PC-9 (cell line): ENCODE measurements at regions not wholly inside any gene's neighbourhood (a gene's known extent, or its start where the extent isn't known, plus 50 kb on each side); places are given as distances from the start of the nearest gene placed in this dataset.
"Not testable (repeated sequence)": the region's sequence is repeated elsewhere in the genome, so short reads cannot be mapped to it uniquely, and the experiment has no call there.

Experiments used
- BruUV-seq: library from RNA; stranded (reverse); fragments of 400-500 nt; replicated peaks from 2 replicates; lab custom pipeline; 2021; lab: Mats Ljungman, UMichigan
- CTCF ChIA-PET: fragments of 300-600 bp; sonication (Branson Sonifier 250); formaldehyde crosslinking; loops from one replicate; lab custom pipeline; 2022; ENCODE audit warnings: antibody characterized with exemption; lab: Charles Lee
- POLR2A ChIA-PET: fragments of 300-600 bp; sonication (Branson Sonifier 250); formaldehyde crosslinking; loops from one replicate; lab custom pipeline; 2022; ENCODE audit warnings: antibody characterized with exemption; ENCODE audit not compliant: unreplicated experiment; lab: Charles Lee
- DNase-seq, 2 experiments: peaks; one replicate each; pipeline versions ENCODE4 v3.0.0 to v3.0.0-alpha.2; 2015 to 2022; ENCODE audit warnings: mixed read lengths in 1 of 2
- H2AFZ ChIP-seq: fragments of 200-600 bp; sonication (generic); 2 replicates; pipeline ENCODE4 v1.8.1; 2017; ENCODE audit warnings: antibody characterized with exemption
- H3F3A ChIP-seq: fragments of 200-600 bp; sonication (generic); 2 replicates; pipeline ENCODE4 v1.8.1; 2017; ENCODE audit warnings: antibody characterized with exemption, mild to moderate bottlenecking, low read depth; ENCODE audit not compliant: insufficient read depth
- H3K27ac ChIP-seq: fragments of 200-600 bp; sonication (generic); 2 replicates; pipeline ENCODE4 v1.6.1; 2016; ENCODE audit warnings: mixed run types
- H3K27me3 ChIP-seq: fragments of 200-600 bp; sonication (generic); 2 replicates; pipeline ENCODE4 v1.6.1; 2016; ENCODE audit warnings: low read depth, mixed run types; ENCODE audit not compliant: insufficient read depth
- H3K36me3 ChIP-seq: fragments of 200-600 bp; sonication (generic); 2 replicates; pipeline ENCODE4 v1.6.1; 2016; ENCODE audit warnings: low read depth, mixed run types
- H3K4me1 ChIP-seq: fragments of 200-600 bp; sonication (generic); replicated peaks from 2 replicates; pipeline ENCODE4 v1.6.1; 2016; ENCODE audit warnings: mixed run types; ENCODE audit not compliant: insufficient read depth
- H3K4me2 ChIP-seq: fragments of 200-600 bp; sonication (generic); 2 replicates; pipeline ENCODE4 v1.6.1; 2017; ENCODE audit warnings: mixed run types
- H3K4me3 ChIP-seq: fragments of 200-600 bp; sonication (generic); 2 replicates; pipeline ENCODE4 v1.6.1; 2016; ENCODE audit warnings: mixed run types
- H3K79me2 ChIP-seq: fragments of 200-600 bp; sonication (generic); 2 replicates; pipeline ENCODE4 v1.6.1; 2017; ENCODE audit warnings: low read depth, mixed run types
- H3K9me2 ChIP-seq: fragments of 200-600 bp; sonication (generic); 2 replicates; pipeline ENCODE4 v1.8.1; 2017; ENCODE audit warnings: mild to moderate bottlenecking; ENCODE audit not compliant: insufficient read depth
- H3K9me3 ChIP-seq: fragments of 200-600 bp; sonication (generic); 2 replicates; pipeline ENCODE4 v1.8.1; 2016; ENCODE audit warnings: low read depth; ENCODE audit not compliant: insufficient read depth
- H4K20me1 ChIP-seq: fragments of 200-600 bp; sonication (generic); 2 replicates; pipeline ENCODE4 v1.8.1; 2017; ENCODE audit not compliant: insufficient read depth
- EZH2 ChIP-seq: fragments of 200-600 bp; sonication (generic); IDR thresholded peaks from 2 replicates; pipeline ENCODE4 v1.8.0; 2017; ENCODE audit warnings: antibody characterized with exemption, low read depth
- intact Hi-C: fragments of 100-400 bp; cut with micrococcal nuclease; formaldehyde crosslinking; loops from one replicate; pipeline ENCODE4 v1.10.0; 2022; ENCODE audit not compliant: unreplicated experiment
- TF ChIP-seq, protein P1 (sequence below): fragments of 200-600 bp; sonication (generic); conservative IDR thresholded peaks from 2 replicates; pipeline ENCODE4 v1.6.1; 2017; ENCODE audit warnings: mixed run types, antibody characterized with exemption, mild to moderate bottlenecking, moderate library complexity

DNA sequence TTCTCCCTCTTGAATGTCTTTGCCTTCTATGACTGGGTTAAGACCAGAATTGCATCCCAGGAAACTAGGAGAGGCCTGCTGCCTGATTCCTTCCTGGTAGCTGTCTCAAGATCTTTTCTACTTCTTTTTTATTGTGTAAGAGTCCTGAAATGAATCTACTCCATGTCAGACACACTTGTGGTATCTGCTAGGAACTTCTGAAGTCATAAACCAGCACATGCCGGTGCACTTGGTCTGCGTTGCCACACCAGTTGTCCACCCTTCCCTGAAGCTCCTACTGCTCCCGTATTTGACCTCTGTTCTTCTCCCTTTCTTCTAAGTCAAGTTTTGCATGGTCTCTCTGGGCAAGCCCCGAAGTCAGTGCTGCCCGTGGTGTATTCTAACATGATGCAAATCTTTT, 644.2 kb downstream of the ETS1 start:
- no peaks in the 10 kb centered on the region for H3K4me1 ChIP-seq
- H3K36me3 ChIP-seq = no peaks in the 10 kb centered on the region
- no peaks in the 10 kb centered on the region for H3F3A ChIP-seq
- intact Hi-C loops = no loop called here
- no peaks in the 10 kb centered on the region for H4K20me1 ChIP-seq
- no peak overlapping the region for H3K27ac ChIP-seq
- ChIA-PET POLR2A (no interaction called here), CTCF (no interaction called here)
- DNase-seq = no peak
- H3K79me2 ChIP-seq = no peaks in the 10 kb centered on the region
- H3K4me3 ChIP-seq = no peak overlapping the region
- TF ChIP-seq EZH2 = no peak
- TF ChIP-seq, protein P1, sequence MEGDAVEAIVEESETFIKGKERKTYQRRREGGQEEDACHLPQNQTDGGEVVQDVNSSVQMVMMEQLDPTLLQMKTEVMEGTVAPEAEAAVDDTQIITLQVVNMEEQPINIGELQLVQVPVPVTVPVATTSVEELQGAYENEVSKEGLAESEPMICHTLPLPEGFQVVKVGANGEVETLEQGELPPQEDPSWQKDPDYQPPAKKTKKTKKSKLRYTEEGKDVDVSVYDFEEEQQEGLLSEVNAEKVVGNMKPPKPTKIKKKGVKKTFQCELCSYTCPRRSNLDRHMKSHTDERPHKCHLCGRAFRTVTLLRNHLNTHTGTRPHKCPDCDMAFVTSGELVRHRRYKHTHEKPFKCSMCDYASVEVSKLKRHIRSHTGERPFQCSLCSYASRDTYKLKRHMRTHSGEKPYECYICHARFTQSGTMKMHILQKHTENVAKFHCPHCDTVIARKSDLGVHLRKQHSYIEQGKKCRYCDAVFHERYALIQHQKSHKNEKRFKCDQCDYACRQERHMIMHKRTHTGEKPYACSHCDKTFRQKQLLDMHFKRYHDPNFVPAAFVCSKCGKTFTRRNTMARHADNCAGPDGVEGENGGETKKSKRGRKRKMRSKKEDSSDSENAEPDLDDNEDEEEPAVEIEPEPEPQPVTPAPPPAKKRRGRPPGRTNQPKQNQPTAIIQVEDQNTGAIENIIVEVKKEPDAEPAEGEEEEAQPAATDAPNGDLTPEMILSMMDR = no peak
- no peak overlapping the region for H3K4me2 ChIP-seq
- no peak overlapping the region for H2AFZ ChIP-seq
- no peaks in the 10 kb centered on the region for H3K9me2 ChIP-seq
- BruUV-seq = no TSS peak
- peaks cover 25% of the 10 kb centered on the region for H3K27me3 ChIP-seq
- no peaks in the 10 kb centered on the region for H3K9me3 ChIP-seq

DNA sequence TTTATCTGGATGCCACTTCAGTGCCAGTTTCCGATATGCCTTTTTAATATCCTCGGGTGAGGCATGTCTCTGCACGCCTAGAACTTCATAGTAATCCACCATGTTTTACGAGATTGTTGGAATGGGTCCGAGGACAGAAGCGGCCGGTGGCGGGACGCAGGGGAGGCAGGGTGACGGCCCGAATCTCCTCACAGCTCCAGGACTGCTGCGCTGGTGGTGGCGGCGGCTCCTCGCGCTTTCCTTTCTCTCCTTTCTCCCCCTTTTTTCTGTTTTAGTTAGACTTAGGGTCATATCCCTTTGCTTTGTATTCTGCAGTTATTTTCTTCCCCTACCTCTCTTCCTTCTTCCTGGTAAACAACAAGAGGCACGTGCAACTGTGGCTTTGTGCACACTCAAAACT, 645.8 kb downstream of the ETS1 start:
- CTCF ChIA-PET, H4K20me1 ChIP-seq, H3K4me2 ChIP-seq, BruUV-seq, H3K4me3 ChIP-seq, H3K36me3 ChIP-seq, H3F3A ChIP-seq, H3K4me1 ChIP-seq, POLR2A ChIA-PET, H3K27ac ChIP-seq, H3K79me2 ChIP-seq, DNase-seq, H2AFZ ChIP-seq, H3K9me3 ChIP-seq, intact Hi-C loops, H3K9me2 ChIP-seq: not testable (repeated sequence)
- H3K27me3 ChIP-seq = peaks cover 38% of the 10 kb centered on the region

DNA sequence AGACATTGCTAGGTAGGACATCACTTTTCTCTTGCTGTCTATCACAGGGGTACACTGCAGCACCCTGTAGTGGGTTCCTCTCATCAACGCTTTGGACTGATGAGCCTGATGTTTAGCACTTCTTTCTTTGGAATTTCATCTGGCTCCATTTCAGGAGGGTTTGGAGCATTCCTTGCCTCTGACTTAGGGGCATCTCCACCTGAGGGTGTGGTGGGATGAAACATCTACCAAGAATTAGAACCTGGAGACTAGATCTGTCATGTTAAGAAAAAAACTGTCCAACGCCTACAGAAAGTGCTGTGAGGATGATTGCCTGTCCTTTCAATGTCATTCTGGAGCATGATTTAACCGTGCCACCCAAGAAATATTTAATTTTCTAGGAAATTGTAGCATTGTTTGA, 648.4 kb downstream of the ETS1 start:
- DNase-seq = peak in 1 of 2 experiments; percentile 18
- intact Hi-C loops = no loop called here

DNA sequence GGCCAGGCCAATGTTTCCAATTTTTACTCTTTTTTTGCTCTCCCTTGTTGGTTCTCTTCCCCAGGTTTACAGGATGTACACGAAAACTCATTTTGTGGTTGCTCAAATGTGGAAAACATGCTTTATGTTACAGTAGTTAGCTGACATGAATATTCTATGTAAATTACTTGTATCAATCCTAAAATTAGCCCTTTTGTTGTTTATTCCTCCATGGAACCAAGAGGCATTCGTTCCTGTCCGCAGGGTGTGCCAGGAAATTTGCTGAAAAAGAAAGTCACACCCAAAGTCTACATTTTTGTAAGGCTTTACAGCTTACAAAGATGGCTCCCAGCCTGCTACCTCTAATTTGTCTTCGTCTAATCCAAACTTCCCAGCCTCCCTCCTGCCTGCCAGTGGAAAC, 652.3 kb downstream of the ETS1 start:
- Histone ChIP-seq H3K27ac (no peak overlapping the region), H3K4me1 (no peaks in the 10 kb centered on the region), H2AFZ (no peak overlapping the region), H3K27me3 (peaks cover 51% of the 10 kb centered on the region), H3K4me2 (no peak overlapping the region), H3F3A (no peaks in the 10 kb centered on the region), H3K4me3 (no peak overlapping the region), H4K20me1 (no peaks in the 10 kb centered on the region), H3K79me2 (no peaks in the 10 kb centered on the region), H3K9me2 (no peaks in the 10 kb centered on the region), H3K9me3 (no peaks in the 10 kb centered on the region), H3K36me3 (no peaks in the 10 kb centered on the region)
- intact Hi-C loops = no loop called here
- no peak for DNase-seq
- BruUV-seq = no TSS peak
- CTCF ChIA-PET = no interaction called here
- no peak for TF ChIP-seq EZH2
- TF ChIP-seq, protein P1 = no peak
- POLR2A ChIA-PET = no interaction called here

More for the DNA sequence above, 648.4 kb downstream of the ETS1 start:
- no peaks in the 10 kb centered on the region for H3K4me1 ChIP-seq
- no peak overlapping the region for H3K27ac ChIP-seq
- H3K9me3 ChIP-seq = no peaks in the 10 kb centered on the region
- no TSS peak for BruUV-seq
- H3F3A ChIP-seq = no peaks in the 10 kb centered on the region
- H3K4me2 ChIP-seq = no peak overlapping the region
- no peaks in the 10 kb centered on the region for H3K9me2 ChIP-seq
- CTCF ChIA-PET = no interaction called here
- H3K27me3 ChIP-seq = peaks cover 54% of the 10 kb centered on the region
- H2AFZ ChIP-seq = no peak overlapping the region
- no peaks in the 10 kb centered on the region for H4K20me1 ChIP-seq
- H3K36me3 ChIP-seq = no peaks in the 10 kb centered on the region
- H3K79me2 ChIP-seq = no peaks in the 10 kb centered on the region
- POLR2A ChIA-PET = no interaction called here
- H3K4me3 ChIP-seq = no peak overlapping the region
- TF ChIP-seq, protein P1 = no peak
- no peak for TF ChIP-seq EZH2

DNA sequence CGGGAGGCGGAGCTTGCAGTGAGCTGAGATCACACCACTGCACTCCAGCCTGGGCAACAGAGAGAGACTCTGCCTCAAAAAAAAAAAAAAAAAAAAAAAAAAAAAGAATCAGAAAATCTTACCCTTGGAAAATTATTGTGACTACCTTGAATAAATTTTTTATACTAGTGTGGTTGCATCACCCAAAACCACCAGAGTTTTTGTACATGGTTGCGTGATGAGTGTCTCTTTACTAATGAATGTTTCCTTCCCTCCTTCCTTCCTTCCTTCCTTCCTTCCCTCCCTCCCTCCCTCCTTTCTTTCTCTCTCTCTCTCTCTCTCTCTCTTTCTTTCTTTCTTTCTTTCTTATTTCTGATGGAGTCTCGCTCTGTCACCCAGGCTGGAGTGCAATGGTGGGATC, 653.4 kb downstream of the ETS1 start:
- H3K4me3 ChIP-seq, POLR2A ChIA-PET, H2AFZ ChIP-seq, H3K36me3 ChIP-seq, H3F3A ChIP-seq, DNase-seq, H3K9me2 ChIP-seq, H3K9me3 ChIP-seq, BruUV-seq, H3K27ac ChIP-seq, CTCF ChIA-PET, intact Hi-C loops, H3K4me2 ChIP-seq, H4K20me1 ChIP-seq, H3K4me1 ChIP-seq, H3K79me2 ChIP-seq: not testable (repeated sequence)
- H3K27me3 ChIP-seq = peaks cover 44% of the 10 kb centered on the region
